HG03432 (cell line): ENCODE measurements at regions not wholly inside any gene's neighbourhood (a gene's known extent, or its start where the extent isn't known, plus 50 kb on each side); places are given as distances from the start of the nearest gene placed in this dataset.

ENCODE experiments used
- ATAC-seq: cut with Tn5 transposase; IDR thresholded peaks from one replicate; pipeline ENCODE4 v1.9.1; 2021; ENCODE audit warnings: mild to moderate bottlenecking, moderate library complexity; ENCODE audit not compliant: unreplicated experiment

- ATAC-seq, result no peak
Observed at GRCh38 chr13:85243831-85244230, 555.4 kb downstream of the SLITRK6 start.

DNA sequence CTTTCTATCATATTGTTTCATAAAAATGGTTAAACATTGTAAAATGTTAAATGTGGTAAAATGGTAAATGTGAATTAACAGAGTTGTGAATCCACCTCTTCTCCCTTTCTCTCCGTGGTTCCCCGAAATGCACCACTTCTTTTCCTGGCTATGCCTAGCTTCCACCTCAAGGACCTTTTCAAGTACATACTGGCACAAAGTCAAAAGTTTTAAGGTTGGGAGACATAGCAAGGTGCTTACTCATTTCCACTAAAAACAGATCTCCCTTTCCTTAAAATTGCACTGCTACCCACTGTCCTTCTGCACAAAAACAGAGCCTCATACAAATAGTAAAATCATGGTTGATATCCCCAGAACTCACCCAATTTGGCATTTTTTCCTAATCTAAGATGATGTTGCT is 558.2 kb downstream of the SLITRK6 start:
- no peak for ATAC-seq

DNA sequence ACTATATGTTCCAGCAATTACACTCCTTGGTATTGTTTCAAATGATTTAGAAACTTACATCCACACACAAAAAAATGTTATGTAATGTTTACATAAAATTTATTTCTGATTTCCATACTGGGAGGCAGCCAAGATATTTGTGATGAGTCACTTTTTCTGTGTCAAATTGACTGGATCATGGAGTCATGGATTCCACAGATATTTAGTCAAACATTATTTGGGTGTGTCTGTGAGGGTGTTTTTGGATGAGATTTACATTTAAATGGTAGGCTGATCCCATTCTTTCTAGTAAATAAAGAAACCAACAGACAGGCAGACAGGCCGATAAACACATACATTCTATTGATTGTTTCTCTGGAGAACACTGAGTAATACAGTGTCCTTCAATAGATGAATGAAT is 562.8 kb downstream of the SLITRK6 start:
- no peak for ATAC-seq

DNA sequence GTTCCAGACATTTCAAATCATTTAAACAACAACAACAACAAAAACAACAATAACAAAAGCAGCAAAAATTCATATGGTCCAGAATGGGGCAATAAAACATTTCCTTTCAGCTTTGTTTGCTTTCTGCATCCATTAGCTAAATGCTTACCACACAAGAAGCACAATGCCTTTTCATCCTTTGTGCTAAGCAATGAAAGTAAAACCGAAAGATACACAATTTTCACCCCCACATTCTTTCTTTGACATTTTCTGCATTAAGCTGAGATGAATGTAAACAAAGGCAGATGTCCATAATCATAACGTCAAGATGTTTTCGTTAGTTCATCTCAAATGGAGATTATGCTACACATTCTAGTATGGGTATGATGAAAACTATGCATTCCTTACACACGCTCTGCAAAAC is 568.5 kb downstream of the SLITRK6 start:
- no peak for ATAC-seq

DNA sequence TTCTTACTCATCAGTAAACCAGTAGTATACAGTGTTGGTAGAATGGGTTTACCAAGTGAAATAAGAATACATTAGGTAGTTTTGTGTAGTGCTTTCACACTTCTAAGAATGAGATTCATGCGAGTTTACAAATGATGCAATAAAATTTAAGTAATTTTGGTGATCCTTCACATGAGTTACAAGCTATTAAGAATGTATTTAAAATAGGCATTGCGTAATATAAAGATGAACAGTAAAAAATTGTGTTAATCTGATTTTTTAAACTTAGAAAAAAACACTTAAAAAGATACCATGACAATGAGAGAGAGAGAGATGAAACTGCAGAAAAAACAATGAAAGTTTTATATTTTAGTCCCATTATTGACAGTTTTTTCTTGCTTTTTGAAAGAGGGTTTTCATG is 570.5 kb downstream of the SLITRK6 start:
- ATAC-seq, result no peak

- ATAC-seq, result no peak
Observed at GRCh38 chr13:85223883-85224656, 575.1 kb downstream of the SLITRK6 start.

GRCh38 chr13:85216576-85216975 is 582.6 kb downstream of the SLITRK6 start:
- no peak for ATAC-seq

DNA sequence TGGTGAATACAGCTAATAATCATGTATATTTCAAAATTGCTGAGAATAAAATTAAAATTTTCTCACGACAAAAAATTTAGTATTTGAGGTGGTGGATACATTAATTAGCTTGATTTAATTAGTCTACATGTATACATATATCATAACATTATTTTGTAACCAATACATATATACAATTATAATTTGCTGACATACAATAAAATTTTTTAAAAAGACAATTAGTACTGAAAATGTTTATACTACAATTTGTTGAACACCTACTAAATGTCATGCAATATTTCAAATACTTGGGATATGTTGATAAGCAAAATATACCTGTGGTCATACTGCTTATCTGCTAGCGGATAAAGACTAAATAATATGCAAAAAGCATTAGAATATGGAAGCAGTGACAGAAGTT is 586.5 kb downstream of the SLITRK6 start:
- ATAC-seq, result no peak

- no peak for ATAC-seq
Observed at GRCh38 chr13:85204668-85205344, 594.4 kb downstream of the SLITRK6 start.

DNA sequence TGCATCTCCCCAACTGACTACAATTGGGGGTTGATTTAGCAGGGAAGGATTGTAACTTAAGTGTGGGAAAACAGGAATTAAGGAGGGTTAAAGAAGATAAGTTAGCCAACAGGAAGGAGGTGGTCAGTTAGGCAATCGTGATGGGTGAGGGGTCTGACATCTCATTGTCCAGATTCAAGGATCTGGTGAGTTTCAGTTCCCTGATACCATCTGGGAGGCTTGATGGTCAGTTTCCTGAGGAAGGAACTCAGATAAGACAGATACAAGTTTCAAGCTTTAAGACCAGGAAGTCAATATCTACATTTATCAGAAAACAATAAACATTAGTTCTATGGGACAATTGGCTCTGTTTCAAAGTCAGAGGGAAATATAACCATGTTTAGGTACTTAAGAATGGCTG is 601.8 kb downstream of the SLITRK6 start:
- ATAC-seq, result no peak

DNA sequence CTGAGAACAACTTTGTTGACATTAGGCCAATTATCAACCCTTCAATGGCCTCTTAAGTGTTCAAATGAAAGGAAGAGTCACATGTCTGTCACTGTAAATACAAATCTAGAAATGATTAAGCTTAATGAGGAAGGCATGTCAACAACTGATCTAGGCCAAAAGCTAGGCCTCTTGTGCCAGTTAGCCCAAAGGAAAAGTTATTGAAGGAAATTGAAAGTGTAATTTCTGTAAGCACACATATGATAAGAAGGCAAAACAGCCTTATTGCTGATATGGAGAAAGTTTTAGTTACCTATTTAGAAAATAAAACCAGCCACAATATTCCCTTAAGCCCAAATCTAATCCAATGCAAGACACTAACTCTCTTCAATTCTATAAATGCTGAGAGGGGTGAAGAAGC is 604.7 kb downstream of the SLITRK6 start:
- ATAC-seq, result no peak

- no peak for ATAC-seq
Observed at GRCh38 chr13:85191996-85192718, 607.1 kb downstream of the SLITRK6 start.

- no peak for ATAC-seq
Observed at GRCh38 chr13:85186356-85187045, 612.7 kb downstream of the SLITRK6 start.

- no peak for ATAC-seq
Observed at GRCh38 chr13:85174291-85174690, 624.9 kb downstream of the SLITRK6 start.

- no peak for ATAC-seq
Observed at GRCh38 chr13:85170372-85170771, 628.8 kb downstream of the SLITRK6 start.

GRCh38 chr13:85166891-85167290 is 632.3 kb downstream of the SLITRK6 start:
- no peak for ATAC-seq

DNA sequence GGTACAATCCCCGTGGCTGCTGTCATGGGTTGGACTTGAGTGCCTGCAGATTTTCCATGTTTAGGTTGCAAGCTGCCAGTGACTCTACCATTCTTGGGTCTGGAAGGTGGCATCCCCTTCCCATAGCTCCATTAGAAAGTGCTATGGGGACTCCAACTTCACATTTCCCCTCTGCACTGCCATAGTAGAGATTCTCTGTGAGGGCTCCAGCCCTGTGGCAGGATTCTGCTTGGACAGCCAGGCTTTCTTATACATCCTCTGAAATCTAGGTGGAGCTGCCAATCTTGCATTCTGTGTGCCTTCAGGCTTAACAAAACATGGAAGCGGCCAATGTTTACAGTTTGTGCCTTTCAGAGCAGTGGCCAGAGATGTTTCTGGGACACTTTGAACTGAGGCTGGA is 636.2 kb downstream of the SLITRK6 start:
- ATAC-seq, result no peak

- ATAC-seq, result no peak
Observed at GRCh38 chr13:85148009-85148408, 651.2 kb downstream of the SLITRK6 start.

GRCh38 chr13:85142351-85142927 is 656.8 kb downstream of the SLITRK6 start:
- no peak for ATAC-seq

DNA sequence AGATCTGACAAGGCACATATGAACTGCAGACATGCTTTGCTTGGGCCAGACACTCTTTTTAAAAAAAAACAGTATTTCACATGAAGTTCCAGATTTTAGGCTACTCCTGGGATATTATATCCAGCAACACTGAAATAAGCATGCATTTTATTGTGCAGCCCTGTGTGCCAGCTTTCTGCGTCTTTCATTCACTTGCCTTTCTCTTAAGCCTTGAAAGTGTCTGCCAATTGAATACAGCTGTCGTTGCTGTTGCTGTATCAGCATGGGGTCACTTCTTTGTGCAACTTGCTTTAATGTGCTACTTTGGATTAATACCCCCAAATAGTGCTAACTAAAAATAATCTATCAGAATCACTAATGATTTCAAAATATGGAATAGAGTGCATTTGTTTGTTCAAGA is 657.8 kb downstream of the SLITRK6 start:
- ATAC-seq, result no peak

GRCh38 chr13:85140192-85140591 is 659.0 kb downstream of the SLITRK6 start:
- ATAC-seq, result no peak
